ENCODE measurements at regions not wholly inside any gene's neighbourhood (a gene's known extent, or its start where the extent isn't known, plus 50 kb on each side); places are given as distances from the start of the nearest gene placed in this dataset.

GRCh38 chr10:124346831-124347230, 71.9 kb downstream of the OAT start:
- DNase-seq (ENCODE audit: low spot score), result no peak

GRCh38 chr10:124345521-124345920, 73.2 kb downstream of the OAT start:
- DNase-seq (ENCODE audit: low spot score), result no peak

DNA sequence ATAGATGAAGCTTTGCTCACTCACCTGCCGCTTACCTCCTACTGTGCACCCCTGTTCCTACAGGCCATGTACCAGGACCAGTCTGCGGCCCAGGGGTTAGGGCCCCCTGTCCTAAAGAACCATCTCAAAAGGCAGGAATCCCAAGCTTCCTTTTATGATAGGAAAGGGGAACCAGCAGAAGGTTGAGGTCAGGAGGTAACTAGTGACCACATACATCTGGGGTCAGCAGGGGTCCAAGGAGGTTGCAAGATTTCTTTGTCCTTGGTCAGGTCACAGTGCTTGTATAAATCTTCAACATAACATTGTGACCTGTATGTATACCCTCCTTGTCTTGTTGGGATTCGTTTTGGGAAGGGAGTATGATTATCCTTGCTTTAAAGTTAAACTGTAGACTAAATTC, 73.8 kb downstream of the OAT start:
- no peak for DNase-seq (ENCODE audit: low spot score)

DNA sequence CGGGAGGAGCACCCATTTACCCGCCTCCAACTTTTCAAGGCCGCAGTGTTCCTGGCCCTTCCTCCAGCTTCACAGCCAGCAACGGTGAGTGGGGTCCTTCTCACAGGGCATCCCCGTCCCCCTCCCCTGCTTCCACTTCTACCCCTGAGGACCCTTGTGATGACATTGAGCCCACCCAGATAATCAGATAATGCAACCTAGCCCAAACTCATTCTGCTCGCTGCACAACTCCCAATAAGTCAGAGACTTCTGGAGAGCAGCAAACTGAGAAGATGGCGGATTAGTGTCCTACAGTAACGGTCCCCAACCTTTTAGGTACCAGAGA, 74.5 kb downstream of the OAT start:
- no peak for DNase-seq (ENCODE audit: low spot score)

DNA sequence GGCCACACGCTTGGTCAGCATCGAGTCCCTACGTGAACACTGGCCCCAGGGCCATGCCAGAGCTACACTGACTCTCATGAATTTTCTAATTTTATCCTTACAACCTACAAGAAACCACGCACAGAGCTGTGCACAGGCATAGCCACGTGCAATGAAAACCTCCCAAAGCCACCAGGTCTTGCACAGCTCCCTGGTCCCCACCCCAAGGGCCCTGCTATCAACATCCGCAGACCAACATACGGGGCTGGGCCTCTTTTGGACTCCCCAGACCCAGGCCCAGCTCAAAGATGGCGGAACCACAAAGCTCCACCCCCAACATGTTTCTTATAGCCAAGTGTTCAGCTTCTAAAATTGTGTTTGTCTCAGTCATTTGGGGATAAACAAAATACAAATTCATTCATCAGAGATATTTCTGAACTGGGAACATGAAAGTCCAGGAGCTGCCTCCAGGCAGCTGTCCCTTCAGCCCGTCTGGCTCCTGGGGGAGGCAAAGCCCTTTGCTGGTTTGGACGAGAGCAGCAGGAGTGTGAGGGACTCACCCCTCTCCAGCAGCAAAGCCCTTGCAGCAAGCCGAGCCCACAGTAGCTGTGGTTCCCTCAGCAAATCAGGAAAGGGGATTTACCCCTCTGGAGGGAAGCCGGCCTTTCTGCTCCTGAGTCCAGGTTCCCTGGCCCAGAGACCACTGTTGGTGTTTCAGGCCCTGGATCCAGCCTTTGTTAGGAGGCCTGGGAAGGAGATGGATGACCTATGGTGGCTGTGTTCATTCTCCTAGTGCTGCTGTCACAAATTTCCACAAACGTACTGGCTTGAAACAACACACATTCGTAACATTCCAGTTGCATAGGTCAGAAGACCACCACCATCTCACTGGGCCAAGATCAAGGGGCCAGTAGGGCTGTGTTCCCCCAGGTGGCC, 75.1 kb downstream of the OAT start:
- DNase-seq (ENCODE audit: low spot score), result no peak

- DNase-seq (ENCODE audit: low spot score), result no peak
These were observed 75.9 kb downstream of the OAT start for GRCh38 chr10:124342821-124343170.

GRCh38 chr10:124342136-124342820, 76.4 kb downstream of the OAT start:
- no peak for DNase-seq (ENCODE audit: low spot score)

GRCh38 chr10:124341768-124342135, 77.0 kb downstream of the OAT start:
- DNase-seq (ENCODE audit: low spot score), result no peak

DNA sequence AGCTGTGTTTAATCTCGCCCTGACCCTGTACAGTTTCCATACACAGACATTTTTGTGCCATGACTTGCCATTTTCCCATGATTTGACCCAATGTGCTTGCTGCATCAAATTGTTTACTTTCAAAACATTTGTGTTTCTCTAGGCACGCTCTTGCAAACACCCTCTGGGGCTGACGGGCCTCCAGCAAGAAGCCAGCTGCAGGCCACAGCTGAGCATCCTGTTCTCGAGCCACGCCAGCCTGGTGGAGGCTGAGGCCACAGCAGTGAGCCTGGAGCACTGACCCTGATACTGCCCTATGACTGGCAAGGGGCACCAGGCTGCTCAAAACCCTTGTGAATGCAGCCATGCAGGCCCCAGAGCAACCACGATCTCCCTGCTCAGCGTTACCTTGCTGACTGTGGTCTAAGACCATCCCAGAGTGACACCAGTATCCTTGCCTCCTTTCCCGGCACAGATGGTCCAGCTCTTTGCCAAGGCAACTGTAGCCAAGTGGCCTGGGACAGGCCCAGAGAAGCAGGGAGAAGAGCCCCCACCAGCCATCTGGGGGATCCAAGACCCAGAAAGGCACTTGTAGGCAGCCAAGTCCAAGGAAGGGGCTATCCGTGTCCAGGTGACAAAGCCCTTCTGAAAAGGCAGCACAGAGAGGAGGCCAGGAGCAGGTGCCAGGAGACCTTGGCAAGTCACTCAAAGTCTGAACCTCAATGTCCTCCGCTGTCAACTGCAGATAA, 78.5 kb downstream of the OAT start:
- no peak for DNase-seq (ENCODE audit: low spot score)

DNA sequence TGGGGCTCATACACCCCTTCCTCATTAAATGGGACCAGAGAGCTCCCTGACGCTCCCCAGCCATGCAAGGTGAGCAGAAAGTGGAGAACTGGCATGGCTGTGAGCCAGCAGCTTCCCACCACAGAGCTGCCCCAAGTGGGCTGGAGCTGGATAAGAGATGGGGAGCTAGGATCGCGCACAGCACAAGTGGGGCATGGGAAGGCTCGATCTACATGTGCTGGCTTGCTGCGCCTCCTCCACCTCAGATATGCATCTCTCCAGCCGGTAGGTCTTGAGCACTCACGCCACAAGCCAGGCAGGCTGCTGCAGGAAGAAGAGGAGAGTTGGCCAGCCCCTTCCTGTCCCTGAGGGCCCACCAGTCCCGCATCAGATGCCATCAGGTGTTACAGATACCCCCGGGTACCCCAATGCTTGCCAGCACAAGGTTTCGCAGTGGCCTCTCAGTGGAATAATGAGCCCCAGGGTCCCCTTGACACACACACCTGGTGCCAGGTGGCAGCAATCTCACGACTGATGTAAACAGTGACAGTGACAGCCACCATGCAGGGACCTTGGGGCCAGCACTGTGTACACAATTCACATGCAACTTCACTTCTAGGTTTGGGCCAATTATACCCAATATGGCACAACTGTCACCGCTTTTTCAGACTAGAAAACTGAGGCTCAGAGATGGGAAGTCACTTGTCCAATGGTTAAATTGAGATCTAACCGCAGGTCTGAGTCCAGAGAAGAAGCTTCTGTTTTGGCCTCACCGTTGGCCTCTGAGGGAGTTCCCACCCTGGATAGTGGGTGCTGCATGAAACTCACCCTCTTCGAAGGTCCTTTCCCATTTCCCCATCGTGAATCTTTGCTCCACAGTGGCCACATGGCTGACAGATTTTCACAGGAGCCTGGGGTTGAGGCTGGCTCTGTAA, 79.3 kb downstream of the OAT start:
- no peak for DNase-seq (ENCODE audit: low spot score)

DNA sequence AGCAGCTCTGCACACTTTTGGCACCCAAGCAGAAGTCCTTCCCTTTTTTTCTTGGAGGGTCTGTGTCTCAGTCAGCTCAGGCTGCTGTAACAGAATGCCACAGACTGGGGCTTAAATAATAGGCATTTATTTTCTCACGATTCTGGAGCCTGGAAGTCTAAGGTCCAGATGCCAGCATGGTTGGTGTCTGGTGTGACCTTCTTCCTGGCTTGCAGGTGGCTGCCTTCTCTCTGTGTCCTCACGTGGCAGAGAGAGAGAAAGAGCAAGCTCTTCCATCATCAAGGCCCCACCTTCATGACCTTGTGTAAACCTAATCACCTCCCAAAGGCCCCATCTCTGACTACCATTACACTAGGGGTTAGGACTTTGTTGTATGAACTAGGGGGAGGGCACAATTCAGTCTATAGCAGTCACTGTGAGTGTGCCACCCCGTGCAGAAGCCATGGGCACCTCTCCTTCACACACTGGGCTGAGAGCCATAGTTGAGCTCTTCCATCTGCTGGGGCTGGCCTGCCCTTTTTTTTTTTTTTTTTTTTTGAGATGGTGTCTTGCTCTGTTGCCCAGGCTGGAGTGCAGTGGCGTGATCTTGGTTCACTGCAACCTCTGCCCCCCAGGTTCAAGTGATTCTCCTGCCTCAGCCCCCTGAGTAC, 80.3 kb downstream of the OAT start:
- DNase-seq (ENCODE audit: low spot score), result no peak

- no peak for DNase-seq (ENCODE audit: low spot score)
These were observed 82.5 kb downstream of the OAT start for GRCh38 chr10:124336186-124336585.

DNA sequence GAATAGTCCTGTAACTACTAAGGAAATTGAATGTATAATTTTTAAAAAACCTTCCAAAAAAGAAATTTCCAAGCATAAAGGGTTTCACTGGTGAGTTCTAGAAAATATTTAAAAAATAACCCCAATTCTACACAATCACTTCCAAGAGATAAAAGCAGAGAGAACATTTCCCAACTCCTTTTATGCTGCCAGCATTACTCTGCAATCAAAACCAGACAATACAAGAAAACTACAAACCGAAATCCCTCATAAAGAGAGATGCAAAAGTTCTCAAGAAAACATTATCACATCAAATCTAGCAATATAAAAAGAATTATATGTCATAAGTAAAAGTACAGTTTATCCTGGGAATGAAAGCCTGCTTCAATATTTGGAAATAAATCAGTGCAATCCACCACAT, 84.8 kb downstream of the OAT start:
- DNase-seq (ENCODE audit: low spot score), result no peak

- DNase-seq (ENCODE audit: low spot score), result no peak
These were observed 86.3 kb downstream of the OAT start for GRCh38 chr10:124332426-124332825.

DNA sequence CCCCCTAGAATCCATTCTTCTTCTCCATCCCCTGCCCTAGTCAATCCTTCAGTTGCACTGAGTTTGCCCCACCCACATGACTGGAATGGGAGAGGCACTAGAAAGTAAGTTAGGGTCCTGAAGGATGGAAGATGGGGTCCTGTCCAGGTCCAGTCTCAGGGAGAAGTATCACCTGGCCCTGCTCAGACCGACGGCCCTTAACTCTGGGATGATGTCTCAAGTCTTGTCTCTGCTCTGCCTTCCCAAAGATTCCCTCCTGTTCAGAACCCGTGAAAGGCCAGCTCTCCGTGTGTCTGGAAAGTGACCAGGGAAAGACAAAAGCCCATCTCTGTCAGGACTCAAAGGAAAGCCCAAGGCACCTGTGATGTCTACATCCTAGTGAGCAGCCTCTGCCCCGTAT, 88.8 kb downstream of the OAT start:
- DNase-seq (ENCODE audit: low spot score), result no peak

DNA sequence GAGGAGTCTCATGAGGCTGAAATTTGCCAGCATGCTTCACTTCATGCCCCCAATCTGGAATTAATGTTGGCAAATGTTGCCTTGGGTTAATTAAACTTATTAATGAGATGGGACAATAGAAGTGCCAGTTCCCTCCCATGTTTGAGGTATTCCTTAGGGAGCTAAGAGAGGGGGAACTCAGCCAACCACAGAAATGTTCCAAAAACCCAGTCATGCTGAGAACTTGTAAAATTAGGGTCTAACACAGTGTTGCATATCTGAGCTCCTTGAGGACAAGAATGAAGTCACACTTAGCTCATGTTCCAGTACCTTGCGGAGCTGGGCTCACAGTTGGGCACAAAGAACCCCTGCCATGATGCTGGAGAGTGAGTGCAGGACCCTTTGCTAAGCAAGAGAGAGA, 89.4 kb downstream of the OAT start:
- DNase-seq (ENCODE audit: low spot score), result no peak

GRCh38 chr10:124328477-124329220, 90.1 kb downstream of the OAT start:
- DNase-seq (ENCODE audit: low spot score), result no peak

DNA sequence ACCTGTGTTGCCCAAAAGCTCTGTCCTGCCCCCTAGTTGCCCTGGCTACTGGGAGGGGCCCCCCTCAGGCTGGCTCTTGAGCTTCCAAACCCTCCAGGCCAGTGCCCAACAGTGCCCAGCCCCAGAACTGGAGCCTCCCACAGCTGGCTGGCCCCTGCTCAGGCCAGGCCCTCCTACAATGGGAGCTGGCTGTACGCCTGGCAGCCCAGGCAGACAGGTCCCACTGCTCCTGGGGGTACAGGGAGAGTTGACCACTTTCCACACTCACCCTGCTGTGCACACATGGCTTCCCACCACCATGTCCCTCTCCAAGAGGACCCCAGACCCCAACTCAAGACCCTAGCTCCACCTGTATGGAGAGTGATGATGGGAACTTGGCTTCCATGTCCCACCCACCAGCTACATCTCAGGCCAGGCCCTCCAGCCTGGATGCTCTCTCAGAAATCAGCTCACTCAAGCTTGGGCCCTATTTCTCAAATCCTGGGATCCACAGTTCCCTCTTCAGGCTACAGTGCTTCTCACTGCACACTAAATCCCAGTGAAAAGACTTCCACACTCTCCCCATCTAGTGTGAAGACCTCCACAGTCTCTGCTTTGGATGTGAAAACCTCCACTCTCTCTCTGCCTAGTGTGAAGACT, 92.6 kb downstream of the OAT start:
- DNase-seq (ENCODE audit: low spot score), result no peak

GRCh38 chr10:124325633-124325914, 93.1 kb downstream of the OAT start:
- DNase-seq (ENCODE audit: low spot score), result no peak

Measured in HT-29 (cell line).